GM23248 (cell line): ENCODE measurements at regions not wholly inside any gene's neighbourhood (a gene's known extent, or its start where the extent isn't known, plus 50 kb on each side); places are given as distances from the start of the nearest gene placed in this dataset.

ENCODE experiments used
- EZH2 ChIP-seq: fragments of 200-600 bp; sonication (generic); IDR thresholded peaks from 2 replicates; pipeline ENCODE4 v1.6.1; 2018; ENCODE audit warnings: antibody characterized with exemption, mild to moderate bottlenecking; ENCODE audit not compliant: insufficient read depth, poor library complexity, severe bottlenecking
- EZH2phosphoT487 ChIP-seq: fragments of 200-600 bp; sonication (generic); IDR thresholded peaks from 2 replicates; pipeline ENCODE4 v1.6.1; 2018; ENCODE audit warnings: antibody characterized with exemption, moderate library complexity, mild to moderate bottlenecking, low read depth; ENCODE audit not compliant: insufficient read depth

- TF ChIP-seq EZH2 (no peak), EZH2phosphoT487 (no peak)
Measured at GRCh38 chr1:78322928-78323680, 167.7 kb upstream of the PTGFR start.
